ENCODE measurements at regions not wholly inside any gene's neighbourhood (a gene's known extent, or its start where the extent isn't known, plus 50 kb on each side); places are given as distances from the start of the nearest gene placed in this dataset.
"Not testable (repeated sequence)": the region's sequence is repeated elsewhere in the genome, so short reads cannot be mapped to it uniquely, and the experiment has no call there.

DNA sequence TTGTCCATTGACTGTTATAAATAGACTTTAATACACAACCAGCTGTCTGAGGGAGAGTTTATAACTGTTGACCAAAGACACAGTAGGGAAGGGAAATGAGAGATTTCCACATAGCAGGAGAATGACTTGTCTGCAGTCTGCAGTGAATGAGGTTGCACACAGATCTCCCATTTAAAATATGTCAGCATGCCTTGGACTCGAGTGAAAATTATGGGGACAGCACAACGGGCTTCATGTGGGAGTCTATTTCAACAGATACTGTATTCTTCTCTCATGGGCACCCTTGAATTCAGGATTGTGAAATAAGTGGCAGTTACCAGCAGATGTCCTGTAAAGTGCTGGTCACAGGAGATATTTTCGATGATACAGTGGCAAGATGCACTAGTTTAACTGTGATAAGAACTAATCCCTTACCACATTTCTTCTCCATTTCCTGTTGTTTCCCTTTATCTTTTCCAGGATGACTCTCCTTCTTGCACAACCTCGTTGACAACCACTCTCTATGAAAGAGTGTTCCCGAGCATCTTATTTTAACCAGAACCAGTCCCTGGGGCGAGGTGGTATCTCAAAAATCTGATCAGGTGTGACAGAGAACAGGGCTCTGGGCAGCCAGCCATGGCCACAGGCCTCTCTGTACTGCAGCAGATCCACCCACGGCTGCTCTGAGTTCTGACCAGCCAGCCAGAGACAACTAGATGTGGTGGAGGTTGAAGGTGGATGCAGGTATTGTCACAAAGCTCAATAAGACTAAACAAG lies 51.5 kb upstream of the MAP3K1 start:
- no peak for DNase-seq (ENCODE audit: low read depth in 2 of 3, low spot score in 1 of 3)

GRCh38 chr5:56763182-56763581 lies 52.2 kb upstream of the MAP3K1 start:
- DNase-seq (ENCODE audit: low read depth in 2 of 3, low spot score in 1 of 3), result no peak

DNA sequence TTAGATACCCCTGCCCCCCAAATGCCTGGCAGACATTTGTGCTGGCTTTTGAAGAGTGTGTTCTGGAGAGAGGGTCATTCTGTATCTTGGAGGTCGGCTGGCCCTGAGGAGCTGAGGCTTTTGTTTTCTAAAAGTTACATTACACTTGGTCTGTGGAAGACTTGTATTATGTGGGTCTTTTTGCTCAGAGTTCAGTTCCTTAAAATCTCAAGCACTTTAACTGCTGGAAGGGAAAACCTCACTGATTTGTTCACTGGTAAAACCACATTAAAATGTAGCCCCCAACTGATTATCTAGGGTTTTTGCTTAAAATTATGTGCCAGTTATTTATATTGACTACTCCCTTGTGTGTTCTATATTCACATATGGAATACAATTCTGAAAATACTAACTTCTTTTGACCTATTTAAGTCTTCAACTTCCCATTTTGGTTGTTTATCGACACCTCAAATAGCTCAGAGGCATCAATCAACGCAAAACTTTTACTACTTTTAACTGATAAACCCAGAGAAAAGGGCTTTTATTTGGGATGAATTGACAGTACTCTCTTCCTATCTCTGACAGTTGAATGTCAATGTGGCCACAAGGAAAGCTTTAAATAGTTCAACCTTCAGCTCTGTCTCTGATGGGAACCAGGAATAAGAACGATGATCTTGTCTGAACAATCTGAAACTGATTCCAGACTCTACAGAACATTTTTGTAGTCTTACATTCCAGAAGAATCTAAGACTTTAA lies 54.0 kb upstream of the MAP3K1 start:
- DNase-seq (ENCODE audit: low read depth in 2 of 3, low spot score in 1 of 3), result no peak

GRCh38 chr5:56760723-56761122 lies 54.6 kb upstream of the MAP3K1 start:
- no peak for DNase-seq (ENCODE audit: low read depth in 2 of 3, low spot score in 1 of 3)

- no peak for DNase-seq (ENCODE audit: low read depth in 2 of 3, low spot score in 1 of 3)
Observed at GRCh38 chr5:56759521-56760216, 55.7 kb upstream of the MAP3K1 start.

DNA sequence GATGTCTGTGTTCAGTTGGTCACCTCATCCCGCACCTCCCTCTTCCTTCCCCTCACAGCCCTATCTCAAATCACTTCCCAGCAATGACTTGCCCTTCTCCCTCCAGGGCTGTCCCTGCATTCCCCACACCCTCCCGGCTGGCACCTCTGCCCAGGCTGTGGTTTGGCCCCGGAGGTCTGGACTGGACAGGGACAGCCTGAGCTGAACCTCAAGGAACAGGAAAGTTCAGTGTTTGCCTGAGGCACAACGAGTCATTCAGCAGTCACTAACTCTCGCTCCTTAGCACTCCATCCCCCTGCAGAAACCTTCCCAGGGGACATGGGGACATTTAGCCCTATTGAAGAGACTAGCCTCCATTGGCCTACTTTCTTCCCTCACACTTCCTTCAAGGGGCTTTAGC lies 58.3 kb upstream of the MAP3K1 start:
- no peak for DNase-seq (ENCODE audit: low read depth in 2 of 3, low spot score in 1 of 3)

DNA sequence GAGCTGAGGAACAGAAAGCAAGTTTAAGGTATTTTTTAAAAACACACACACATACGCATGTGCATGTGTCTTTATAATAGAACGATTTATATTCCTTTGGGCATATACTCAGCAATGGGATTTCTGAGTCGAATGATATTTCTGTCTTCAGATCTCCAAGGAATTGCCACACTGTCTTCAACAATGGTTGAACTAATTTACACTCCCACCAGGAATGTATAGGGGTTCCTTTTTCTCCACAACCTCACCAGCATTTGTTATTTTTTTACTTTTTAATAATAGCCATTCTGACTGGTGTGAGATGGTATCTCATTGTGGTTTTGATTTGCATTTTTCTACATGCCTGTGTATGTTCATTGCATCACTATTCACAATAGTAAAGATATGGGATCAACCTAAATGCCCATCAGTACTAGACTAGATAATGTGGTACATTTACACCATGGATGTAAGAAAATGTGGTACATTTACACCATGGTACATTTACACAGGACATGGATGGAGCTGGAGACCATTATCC lies 60.3 kb upstream of the MAP3K1 start:
- no peak for DNase-seq (ENCODE audit: low read depth in 2 of 3, low spot score in 1 of 3)

DNA sequence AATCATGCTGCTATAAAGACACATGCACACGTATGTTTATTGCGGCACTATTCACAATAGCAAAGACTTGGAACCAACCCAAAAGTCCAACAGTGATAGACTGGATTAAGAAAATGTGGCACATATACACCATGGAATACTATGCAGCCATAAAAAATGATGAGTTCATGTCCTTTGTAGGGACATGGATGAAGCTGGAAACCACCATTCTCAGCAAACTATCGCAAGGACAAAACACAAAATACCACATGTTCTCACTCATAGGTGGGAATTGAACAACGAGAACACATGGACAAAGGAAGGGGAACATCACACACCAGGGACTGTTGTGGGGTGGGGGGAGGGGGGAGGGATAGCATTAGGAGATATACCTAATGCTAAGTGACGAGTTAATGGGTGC lies 61.8 kb upstream of the MAP3K1 start:
- DNase-seq (ENCODE audit: low read depth in 2 of 3, low spot score in 1 of 3), result not testable (repeated sequence)

- no peak for DNase-seq (ENCODE audit: low read depth in 2 of 3, low spot score in 1 of 3)
Observed at GRCh38 chr5:56751572-56752313, 63.6 kb upstream of the MAP3K1 start.

GRCh38 chr5:56749842-56750241 lies 65.5 kb upstream of the MAP3K1 start:
- no peak for DNase-seq (ENCODE audit: low read depth in 2 of 3, low spot score in 1 of 3)

DNA sequence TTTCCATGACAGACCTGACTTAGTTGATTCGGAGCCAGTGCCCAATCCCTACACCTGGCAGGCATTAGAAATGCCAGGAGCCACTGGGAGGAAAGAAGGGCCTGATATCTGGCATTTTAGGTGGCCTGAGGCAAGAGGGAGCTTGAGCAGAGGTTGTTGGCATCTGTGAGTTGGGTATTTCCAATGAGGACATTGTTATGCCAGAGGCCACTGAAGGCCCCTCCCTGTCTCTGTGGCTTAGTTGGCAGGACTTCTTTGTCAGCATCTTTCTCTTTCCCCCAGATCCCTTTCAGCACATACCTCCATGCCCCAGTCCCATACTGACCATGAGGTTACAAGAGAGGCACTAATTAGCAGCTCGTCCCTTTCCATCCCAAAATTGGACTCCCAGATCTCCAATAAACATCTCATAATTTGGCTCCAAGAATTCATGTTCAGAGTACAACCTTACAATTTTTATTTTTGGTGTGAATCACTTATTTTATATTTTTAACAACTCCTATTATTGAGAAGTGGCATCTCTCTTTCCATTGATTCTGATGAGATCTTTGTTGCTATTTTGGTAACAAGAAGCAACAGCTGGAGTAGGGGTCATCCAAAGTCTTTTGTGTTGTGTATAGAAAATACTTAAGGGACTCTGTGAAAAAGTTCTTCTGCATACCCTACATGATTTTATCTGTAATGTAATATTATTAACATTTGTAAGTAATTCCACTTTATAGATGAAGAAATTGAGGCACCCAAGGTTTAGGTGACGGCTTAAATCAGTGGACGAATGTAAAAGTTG lies 68.6 kb upstream of the MAP3K1 start:
- no peak for DNase-seq (ENCODE audit: low read depth in 2 of 3, low spot score in 1 of 3)

DNA sequence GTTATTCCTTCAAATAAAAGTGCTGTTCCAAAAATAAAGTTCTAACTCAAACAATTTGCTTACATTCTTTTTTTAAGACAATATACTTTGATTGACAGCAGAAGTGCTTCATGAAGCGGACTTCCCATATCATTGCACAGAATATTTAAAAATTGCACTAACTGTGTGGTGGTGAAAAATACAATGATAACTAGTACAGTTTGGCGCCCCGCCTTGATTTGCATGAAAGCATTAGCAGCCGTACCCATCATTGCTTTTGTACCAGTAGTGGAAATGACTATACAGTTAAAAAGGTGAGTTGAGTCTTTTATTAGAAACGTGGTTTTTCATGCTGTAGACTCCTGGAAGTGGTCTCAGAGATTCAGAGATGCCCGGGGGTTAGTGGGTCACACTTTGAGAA lies 69.5 kb upstream of the MAP3K1 start:
- DNase-seq (ENCODE audit: low read depth in 2 of 3, low spot score in 1 of 3), result no peak

GRCh38 chr5:56740868-56741267 lies 74.5 kb upstream of the MAP3K1 start:
- DNase-seq (ENCODE audit: low read depth in 2 of 3, low spot score in 1 of 3), result no peak

DNA sequence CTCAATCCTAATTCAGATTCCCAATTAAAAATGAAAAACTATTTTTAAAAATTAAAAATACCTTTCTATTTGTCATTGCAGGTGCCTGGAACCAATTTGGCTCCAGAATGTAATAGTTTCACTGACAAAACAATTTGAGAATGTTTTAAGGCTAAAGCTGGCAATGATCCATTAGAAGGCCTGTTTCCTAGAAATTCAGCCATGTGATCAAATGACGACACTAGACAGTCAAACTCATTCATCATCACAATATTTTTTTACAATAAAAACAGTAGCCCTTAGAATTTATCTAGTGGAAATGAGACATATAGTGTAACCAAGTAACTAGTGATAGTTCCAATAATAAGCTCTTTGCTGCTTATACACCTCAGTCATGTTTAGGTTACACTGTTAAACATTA lies 75.4 kb upstream of the MAP3K1 start:
- no peak for DNase-seq (ENCODE audit: low read depth in 2 of 3, low spot score in 1 of 3)

GRCh38 chr5:56737951-56738606 lies 77.3 kb upstream of the MAP3K1 start:
- DNase-seq (ENCODE audit: low read depth in 2 of 3, low spot score in 1 of 3), result no peak

DNA sequence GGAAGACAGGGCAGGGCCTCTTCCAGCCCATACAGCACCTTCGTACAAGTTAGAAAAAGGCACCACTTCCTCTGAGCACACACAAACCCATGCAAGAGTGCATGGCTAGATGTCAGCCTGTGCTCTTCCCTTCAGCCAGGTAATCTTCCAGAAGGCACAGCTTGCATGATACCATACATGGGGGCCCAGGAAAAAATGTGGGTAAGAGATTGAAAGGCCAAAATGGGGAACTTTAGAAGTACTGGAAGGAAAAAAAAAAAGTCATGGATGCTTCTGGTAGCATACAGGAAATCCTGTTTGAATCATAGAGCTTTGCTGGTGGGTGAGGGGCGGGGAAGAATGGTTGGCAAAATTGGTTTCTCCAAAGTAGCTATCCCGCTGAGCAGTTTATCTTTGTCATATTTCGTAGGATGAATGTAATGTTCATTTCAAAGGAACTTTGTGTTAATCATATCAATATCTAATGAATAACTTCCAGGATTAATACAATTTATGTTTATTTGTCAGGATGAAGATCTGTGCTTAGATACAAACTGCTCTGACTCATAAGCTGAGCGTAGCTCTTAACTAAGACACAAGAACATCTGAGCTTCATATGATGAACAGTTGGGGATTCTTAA lies 78.2 kb upstream of the MAP3K1 start:
- no peak for DNase-seq (ENCODE audit: low read depth in 2 of 3, low spot score in 1 of 3)

GRCh38 chr5:56735849-56736641 lies 79.3 kb upstream of the MAP3K1 start:
- no peak for DNase-seq (ENCODE audit: low read depth in 2 of 3, low spot score in 1 of 3)

- no peak for DNase-seq (ENCODE audit: low read depth in 2 of 3, low spot score in 1 of 3)
Observed at GRCh38 chr5:56734091-56734694, 81.2 kb upstream of the MAP3K1 start.

Data from stimulated activated CD4-positive, alpha-beta T cell treated with anti-CD3 and anti-CD28 coated beads, Interleukin-12 subunit alpha, Interleukin-12 subunit beta, amount 100 ng/mL, for 48 hours (primary cell).